ENCODE measurements at regions not wholly inside any gene's neighbourhood (a gene's known extent, or its start where the extent isn't known, plus 50 kb on each side); places are given as distances from the start of the nearest gene placed in this dataset.
"Not testable (repeated sequence)": the region's sequence is repeated elsewhere in the genome, so short reads cannot be mapped to it uniquely, and the experiment has no call there.

GRCh38 chr5:66354422-66354821 is 210.3 kb downstream of the SREK1 start:
- DNase-seq, result no peak

GRCh38 chr5:66356011-66356565 is 212.0 kb downstream of the SREK1 start:
- DNase-seq, result no peak

GRCh38 chr5:66358741-66359140 is 214.6 kb downstream of the SREK1 start:
- no peak for DNase-seq

GRCh38 chr5:66361070-66361469 is 217.0 kb downstream of the SREK1 start:
- no peak for DNase-seq

GRCh38 chr5:66362046-66362445 is 217.9 kb downstream of the SREK1 start:
- no peak for DNase-seq

- DNase-seq, result no peak
Observed at GRCh38 chr5:66362687-66363086, 218.6 kb downstream of the SREK1 start.

- no peak for DNase-seq
Observed at GRCh38 chr5:66363097-66363496, 219.0 kb downstream of the SREK1 start.

- no peak for DNase-seq
Observed at GRCh38 chr5:66364186-66364585, 220.1 kb downstream of the SREK1 start.

- DNase-seq, result no peak
Observed at GRCh38 chr5:66365981-66366380, 221.9 kb downstream of the SREK1 start.

GRCh38 chr5:66367814-66368541 is 223.9 kb downstream of the SREK1 start:
- DNase-seq, result no peak

- DNase-seq, result no peak
Observed at GRCh38 chr5:66368811-66369210, 224.7 kb downstream of the SREK1 start.

- no peak for DNase-seq
Observed at GRCh38 chr5:66377747-66378146, 218.4 kb upstream of the MAST4 start.

GRCh38 chr5:66378407-66378806 is 217.8 kb upstream of the MAST4 start:
- no peak for DNase-seq

- DNase-seq, result no peak
Observed at GRCh38 chr5:66382152-66382551, 214.0 kb upstream of the MAST4 start.

GRCh38 chr5:66405145-66405544 is 191.0 kb upstream of the MAST4 start:
- not testable (repeated sequence) for DNase-seq

GRCh38 chr5:66406761-66407336 is 189.3 kb upstream of the MAST4 start:
- DNase-seq, result no peak

GRCh38 chr5:66407765-66408164 is 188.4 kb upstream of the MAST4 start:
- DNase-seq, result no peak

- no peak for DNase-seq
Observed at GRCh38 chr5:66408576-66408975, 187.6 kb upstream of the MAST4 start.

- DNase-seq, result no peak
Observed at GRCh38 chr5:66410122-66410521, 186.1 kb upstream of the MAST4 start.

- no peak for DNase-seq
Observed at GRCh38 chr5:66411701-66412100, 184.5 kb upstream of the MAST4 start.

GRCh38 chr5:66413931-66414330 is 182.3 kb upstream of the MAST4 start:
- no peak for DNase-seq

GRCh38 chr5:66415208-66415607 is 181.0 kb upstream of the MAST4 start:
- no peak for DNase-seq

GRCh38 chr5:66416698-66417097 is 179.5 kb upstream of the MAST4 start:
- DNase-seq, result no peak

- no peak for DNase-seq
Observed at GRCh38 chr5:66417781-66418180, 178.4 kb upstream of the MAST4 start.

- no peak for DNase-seq
Observed at GRCh38 chr5:66423484-66423883, 172.7 kb upstream of the MAST4 start.

All from CD4-positive, alpha-beta T cell treated with Interleukin-12 subunit alpha and Interleukin-12 subunit beta, for 1 hour (primary cell).